ENCODE measurements at regions not wholly inside any gene's neighbourhood (a gene's known extent, or its start where the extent isn't known, plus 50 kb on each side); places are given as distances from the start of the nearest gene placed in this dataset.
"Not testable (repeated sequence)": the region's sequence is repeated elsewhere in the genome, so short reads cannot be mapped to it uniquely, and the experiment has no call there.

- no peak for DNase-seq
These were observed 679.0 kb upstream of the DPPA4 start for GRCh38 chr3:110016235-110016815.

DNA sequence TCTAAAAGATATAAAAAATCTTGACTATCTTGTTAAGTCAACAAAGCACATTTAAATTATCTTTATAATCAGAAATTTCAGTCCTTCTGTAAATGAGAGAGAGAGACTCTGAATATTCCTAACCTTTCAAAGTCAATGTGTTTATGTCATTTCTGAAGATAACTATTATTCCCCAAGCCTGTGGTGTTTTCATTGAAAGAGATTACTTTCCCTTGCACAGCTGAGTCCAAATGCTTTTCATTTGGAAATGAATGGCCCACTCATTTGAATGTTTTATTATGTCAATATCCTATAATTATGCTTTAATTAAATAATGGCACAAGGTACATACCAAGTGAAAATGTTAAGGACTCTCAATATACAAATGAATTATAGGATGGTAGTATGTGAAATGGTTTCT lies 680.0 kb upstream of the DPPA4 start:
- DNase-seq, result no peak

- DNase-seq, result no peak
These were observed 684.3 kb upstream of the DPPA4 start for GRCh38 chr3:110021659-110022058.

GRCh38 chr3:110023022-110023421 lies 685.7 kb upstream of the DPPA4 start:
- not testable (repeated sequence) for DNase-seq

DNA sequence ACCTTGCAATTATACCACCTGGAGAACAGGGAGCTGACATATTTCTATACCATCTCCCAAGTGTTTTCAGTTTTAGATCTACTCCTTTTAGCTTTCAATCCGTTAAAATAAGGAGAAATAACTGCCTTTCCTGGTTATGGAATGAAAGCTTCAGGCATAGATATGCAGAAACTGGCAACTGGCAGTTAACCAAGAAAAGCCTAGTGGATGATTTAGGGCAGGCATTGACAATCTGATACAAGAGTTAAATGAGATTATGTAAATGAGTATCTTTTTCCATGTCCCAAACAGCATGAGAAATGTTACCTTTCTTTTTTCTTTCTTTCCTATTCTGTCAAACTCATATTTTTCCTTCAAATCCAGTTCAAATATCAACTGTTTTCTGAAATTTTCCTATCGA lies 689.1 kb upstream of the DPPA4 start:
- no peak for DNase-seq

- peak; percentile 73 for DNase-seq
These were observed 690.2 kb upstream of the DPPA4 start for GRCh38 chr3:110027446-110028080.

DNA sequence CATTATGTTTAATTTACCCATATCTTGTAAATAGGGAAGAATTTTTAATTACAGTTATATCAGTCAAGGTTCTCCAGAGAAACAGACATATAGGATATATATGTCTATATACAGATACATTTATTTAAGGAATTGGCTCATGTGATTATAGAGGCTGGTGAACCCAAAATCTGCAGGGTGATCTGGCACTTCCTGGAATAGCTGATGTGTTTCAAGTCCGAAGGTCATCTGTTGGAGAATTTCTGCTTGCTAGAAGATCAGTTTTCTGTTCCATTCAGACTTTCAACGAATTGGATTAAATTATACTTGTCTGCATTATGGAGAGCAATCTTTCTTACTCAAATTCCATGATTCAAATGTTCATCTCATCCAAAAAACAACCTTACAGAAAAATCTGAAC lies 694.6 kb upstream of the DPPA4 start:
- no peak for DNase-seq

GRCh38 chr3:110059431-110059830 lies 722.1 kb upstream of the DPPA4 start:
- DNase-seq, result no peak

DNA sequence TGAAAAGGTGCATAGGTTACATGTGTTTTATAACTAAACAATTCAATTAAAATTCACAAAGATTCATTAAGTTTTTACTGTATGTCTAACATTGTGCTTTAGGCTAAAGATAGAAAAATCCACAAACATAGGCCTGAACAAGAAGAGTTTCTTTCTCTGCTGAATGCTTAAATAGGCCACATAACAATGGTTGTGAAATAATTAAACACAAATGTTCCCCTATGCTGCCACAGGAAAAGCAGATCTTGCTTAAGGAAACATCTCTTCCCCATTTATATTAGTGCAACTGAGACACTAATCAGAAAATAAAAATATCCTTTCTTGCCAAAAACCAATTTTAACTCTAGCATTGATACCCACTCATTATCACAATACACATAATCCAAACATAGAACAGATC lies 725.4 kb upstream of the DPPA4 start:
- no peak for DNase-seq

DNA sequence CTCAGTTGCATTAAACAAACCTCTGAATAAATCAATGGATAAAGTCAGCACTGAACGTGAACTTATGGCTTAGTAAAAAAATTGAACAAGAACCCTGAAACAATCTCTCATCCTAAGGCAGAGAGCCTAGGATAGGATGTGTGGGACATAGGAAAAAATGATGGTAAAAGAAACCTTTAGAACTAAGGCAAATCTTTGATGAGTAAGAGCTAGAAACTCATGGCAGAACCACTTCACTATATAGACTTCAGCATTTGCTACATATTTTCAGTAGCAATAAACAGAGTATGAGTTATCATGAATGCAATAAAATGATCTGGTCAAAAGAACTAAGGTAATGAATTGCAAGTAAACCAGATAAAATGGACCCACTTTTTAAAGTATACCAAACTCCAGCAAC lies 725.8 kb upstream of the DPPA4 start:
- no peak for DNase-seq

DNA sequence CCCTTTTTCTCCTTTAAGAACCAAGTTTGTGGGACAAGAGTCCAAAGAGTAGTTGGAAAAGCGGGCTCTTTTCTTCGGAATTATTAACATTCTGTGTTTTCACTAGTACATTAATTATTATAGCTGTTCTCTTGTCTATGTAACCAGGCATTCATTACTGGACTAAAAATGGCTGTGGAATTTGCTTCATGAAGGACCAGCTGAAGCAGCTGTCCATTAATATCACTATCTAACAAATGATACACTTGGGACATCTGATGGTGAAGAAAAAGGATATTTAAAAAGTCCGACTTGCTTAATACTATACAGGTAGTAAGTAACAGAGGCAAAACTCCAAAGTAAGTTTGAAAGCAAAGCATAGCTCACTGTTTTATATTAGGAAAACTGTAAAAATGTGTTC lies 728.9 kb upstream of the DPPA4 start:
- DNase-seq, result no peak

DNA sequence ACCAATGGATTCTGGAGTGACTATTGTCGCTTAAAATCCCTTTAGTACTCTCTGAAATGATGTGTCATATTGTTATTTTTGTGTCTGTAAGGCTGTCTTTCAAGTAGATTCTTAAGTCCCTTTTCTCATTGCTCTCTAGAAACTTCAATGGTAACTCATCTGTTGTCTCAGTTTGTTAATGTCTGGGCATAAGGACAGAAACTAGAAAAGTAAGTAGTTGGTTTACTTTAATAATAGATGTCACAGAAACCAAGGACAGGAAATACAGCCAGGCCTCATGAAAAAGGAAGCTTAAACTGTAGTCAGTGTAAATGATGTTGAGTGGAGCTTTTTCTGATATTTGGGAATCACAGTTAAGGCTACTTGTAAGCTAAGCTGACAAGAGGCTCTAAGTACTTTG lies 730.2 kb upstream of the DPPA4 start:
- DNase-seq, result no peak

- no peak for DNase-seq
These were observed 732.4 kb upstream of the DPPA4 start for GRCh38 chr3:110069761-110070160.

DNA sequence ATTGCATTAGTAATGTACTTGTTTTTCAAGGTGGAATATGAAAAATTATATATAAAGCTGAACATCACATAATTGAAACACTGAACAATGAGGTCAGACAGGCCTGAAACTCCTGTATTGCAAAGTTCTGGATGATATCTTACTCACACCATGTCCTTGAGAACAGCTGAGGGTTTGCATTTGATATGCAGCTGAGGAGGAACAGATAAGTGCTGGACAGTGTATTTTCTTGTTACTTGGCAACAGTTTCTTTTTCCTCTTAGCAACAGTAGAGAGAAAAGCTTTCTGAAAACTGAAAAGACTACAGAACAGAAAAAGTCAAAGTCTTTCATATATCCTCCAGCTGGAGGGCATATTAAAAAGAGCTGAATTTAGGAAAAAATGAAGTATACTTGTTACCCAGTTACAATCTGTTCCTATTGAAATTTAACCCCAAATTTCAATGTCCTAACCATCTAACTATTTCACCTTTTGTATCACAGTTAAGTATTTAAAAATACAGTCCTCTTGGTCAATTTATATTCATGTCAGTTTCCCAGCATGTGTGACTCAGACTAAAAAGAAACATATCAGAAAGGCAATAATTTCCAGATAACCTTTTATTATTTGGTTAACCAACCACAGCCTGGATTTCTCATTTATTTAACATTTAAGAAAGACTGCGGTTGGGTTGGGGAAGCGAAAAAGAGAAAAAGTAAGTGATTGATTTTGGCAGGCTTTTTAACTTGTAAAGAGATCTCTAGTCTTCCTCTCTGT lies 733.0 kb upstream of the DPPA4 start:
- DNase-seq, result no peak

DNA sequence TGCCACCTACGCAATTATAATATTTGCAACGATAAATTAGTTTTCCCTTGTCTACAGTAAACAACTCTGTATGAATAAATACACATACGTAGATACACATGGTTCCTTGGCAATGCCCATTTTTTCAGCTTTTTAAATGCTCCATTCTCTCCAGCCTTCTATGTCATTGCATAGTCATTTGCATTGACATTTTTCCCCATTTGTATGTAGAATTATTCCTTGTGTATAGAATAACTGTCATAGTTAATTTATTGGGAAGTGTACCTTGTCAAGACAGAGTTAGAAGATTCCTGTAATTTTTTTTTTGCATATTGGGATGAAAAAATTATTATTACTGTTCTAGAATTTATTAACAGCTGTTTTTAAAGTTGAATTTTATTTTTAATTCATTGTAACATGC lies 736.7 kb upstream of the DPPA4 start:
- no peak for DNase-seq

DNA sequence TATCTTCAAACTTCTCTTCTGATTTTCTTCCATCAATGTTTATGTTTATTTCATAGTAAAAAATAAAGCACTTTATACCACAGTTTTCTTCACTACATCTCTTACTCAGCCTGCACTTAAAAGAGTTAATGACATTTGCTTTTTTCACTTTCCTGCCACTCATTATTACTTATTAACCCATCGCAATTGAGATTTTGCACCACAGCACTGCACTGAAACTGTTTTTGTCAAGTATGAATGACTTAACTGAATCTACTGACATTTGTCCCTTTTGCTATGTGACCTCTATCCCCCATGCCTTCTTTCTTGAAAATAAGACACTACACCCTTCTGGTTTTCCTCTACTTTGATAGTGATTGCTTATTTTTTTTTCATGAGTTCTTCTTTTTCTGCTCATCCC lies 739.7 kb upstream of the DPPA4 start:
- no peak for DNase-seq

DNA sequence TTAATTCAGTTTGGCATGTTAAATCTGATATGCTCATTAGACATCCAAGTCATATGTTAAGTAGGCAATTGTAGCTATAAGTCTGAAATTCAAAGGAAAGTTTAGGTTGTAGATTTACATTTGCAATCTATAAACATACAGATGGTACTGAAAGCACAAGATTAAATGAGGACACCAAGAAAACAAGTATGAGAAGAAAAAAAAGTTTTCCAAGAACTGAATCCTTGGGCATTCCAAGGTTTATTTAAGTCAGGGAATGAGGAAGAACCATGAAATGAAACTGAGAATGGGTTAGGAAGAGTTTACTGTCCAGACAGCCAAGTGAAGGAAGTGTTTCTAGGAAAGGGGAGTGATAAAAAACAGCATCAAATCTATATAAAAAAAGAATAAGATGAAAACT lies 756.1 kb upstream of the DPPA4 start:
- DNase-seq, result no peak

DNA sequence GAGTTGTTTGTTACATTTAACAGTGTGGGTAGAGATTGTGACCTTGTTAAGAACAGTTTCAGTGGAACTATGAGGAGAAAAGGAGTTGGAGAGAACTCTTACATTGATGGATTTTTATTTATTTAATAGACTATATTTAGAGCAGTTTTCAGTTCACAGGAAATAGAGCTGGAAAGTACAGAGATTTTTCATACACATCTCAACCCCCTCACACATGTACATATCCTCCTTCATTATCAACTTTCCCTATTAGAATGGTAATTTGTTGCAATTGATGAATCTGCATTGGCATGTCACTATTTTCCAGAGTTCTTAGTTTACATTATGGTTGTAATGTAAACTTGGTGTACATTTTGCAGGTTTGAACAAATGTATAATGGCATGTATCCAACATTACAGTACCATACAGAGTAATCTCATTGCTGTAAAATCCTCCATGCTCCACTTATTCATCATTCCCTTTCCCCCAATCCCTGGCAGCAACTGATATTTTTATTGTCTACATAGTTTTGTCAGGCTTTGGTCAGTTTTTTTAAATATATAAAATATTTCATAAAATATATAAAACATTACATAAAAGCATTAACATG lies 756.6 kb upstream of the DPPA4 start:
- DNase-seq, result no peak

GRCh38 chr3:110099711-110100110 lies 762.4 kb upstream of the DPPA4 start:
- DNase-seq, result no peak

- DNase-seq, result no peak
These were observed 764.0 kb upstream of the DPPA4 start for GRCh38 chr3:110101361-110101760.

DNA sequence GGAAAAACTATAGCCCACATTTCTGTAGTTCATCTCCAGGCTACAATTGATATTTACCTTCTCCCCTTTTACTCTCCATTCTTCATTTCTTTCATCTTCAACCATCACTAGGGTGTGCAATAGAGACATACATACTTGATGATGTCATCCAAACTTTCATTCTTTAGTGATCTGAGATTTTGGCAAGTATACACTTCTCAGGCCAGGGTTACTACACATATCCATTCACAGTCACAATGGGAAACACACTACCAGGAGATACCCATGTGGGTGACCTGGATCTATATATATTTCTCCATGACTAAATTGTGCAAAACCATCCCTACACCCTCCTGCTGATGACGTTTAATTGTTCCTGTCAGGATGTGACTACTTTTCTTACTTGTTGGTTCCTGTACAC lies 769.5 kb upstream of the DPPA4 start:
- no peak for DNase-seq

DNA sequence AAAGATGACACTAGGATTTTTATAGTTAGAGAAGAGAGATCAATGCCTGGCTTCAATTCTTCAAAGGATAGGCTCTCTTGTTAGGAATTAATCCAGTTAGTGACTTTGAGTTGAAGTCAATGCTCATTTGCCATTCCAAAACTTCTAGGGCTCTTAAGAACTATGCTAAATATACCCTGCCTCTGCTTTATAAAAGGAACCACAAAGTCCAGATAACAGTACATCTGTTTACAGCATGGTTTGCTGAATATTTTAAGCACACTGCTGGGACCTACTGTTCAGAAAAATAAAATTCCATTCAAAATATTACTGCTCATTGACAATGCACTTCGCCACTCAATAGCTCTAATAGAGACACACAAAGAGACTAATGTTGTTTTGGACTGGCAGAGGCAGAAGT lies 786.6 kb upstream of the DPPA4 start:
- no peak for DNase-seq

DNA sequence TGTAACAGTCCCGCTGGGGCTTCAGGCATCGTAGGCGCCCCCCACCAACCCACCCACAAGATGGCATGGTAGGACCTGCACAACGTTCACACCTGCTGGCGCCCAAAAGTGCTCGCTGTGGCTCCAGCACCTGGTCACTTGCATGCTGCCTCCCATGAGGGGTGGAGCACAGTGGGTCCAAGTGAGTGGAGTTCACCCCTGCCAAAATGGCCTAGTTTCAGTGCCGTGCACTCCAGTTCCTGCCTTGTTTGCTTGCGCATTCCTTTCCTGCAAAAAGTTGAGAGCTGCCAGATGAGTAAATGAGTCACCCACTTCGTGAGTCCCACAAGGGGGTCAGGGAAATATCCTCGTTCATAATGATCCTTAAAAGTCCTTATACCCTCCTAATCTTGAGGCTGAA lies 788.7 kb upstream of the DPPA4 start:
- no peak for DNase-seq

DNA sequence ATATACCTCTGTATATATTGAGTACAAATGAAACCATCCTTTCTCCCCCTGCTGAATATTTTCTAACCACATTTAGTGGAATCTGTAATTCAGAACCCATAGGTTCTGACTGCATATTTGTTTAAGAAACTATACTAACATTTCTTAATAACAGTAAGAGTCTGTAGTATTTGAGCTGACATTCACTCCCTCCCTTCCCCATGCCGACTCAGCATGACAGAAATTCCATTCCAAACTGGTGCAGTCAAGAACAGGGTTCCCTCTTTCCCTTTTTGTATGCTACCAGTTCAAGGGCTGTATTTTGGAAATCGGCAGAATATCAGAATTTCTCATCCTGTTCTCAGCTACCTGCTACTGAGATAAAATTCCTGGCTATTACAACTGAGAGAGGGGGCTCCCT lies 796.6 kb upstream of the DPPA4 start:
- no peak for DNase-seq
